ENCODE measurements at regions not wholly inside any gene's neighbourhood (a gene's known extent, or its start where the extent isn't known, plus 50 kb on each side); places are given as distances from the start of the nearest gene placed in this dataset.

GRCh38 chr15:46344115-46344724, 709.4 kb downstream of the SQOR start:
- Histone ChIP-seq H3K4me1 (ENCODE audit: control insufficient read depth, insufficient read depth, low read length) (no peaks in the 10 kb centered on the region), H4K20me1 (ENCODE audit: control insufficient read depth, insufficient read depth) (no peaks in the 10 kb centered on the region), H3K9me3 (replicated peaks; ENCODE audit: control insufficient read depth, insufficient read depth, low read length) (no peaks in the 10 kb centered on the region; the same call in 2 of the 3 replicates), H3K79me2 (ENCODE audit: control insufficient read depth, insufficient read depth, low read length) (no peaks in the 10 kb centered on the region), H2AFZ (ENCODE audit: control insufficient read depth, low read depth, low read length) (no peak overlapping the region), H3K36me3 (ENCODE audit: control insufficient read depth in 2 of 2, insufficient read depth in 2 of 2, low read length in 1 of 2) (no peaks in the 10 kb centered on the region), H3K9ac (ENCODE audit: control insufficient read depth, insufficient read depth, low read length) (no peak overlapping the region), H3K27ac (ENCODE audit: control insufficient read depth, insufficient read depth) (no peak overlapping the region), H3K4me3 (no peak overlapping the region), H3K27me3 (replicated peaks in 1 of 2; ENCODE audit: control insufficient read depth in 2 of 2, insufficient read depth in 2 of 2, low read length in 1 of 2) (no peaks in the 10 kb centered on the region), H3K4me2 (ENCODE audit: control insufficient read depth, insufficient read depth) (no peak overlapping the region)
- TF ChIP-seq IRF5 (IDR thresholded peaks at IDR 0.05; ENCODE audit: borderline replicate concordance) (no peak), NKRF (conservative IDR thresholded peaks at IDR 0.05) (no peak), NBN (IDR thresholded peaks at IDR 0.05) (no peak), RFX5 (IDR thresholded peaks at IDR 0.05; ENCODE audit: low read depth, low read length) (no peak), MYC (IDR thresholded peaks at IDR 0.05; ENCODE audit: insufficient read depth, insufficient read length, insufficient replicate concordance, low read length, severe bottlenecking) (no peak)
- no TSS peak for BruUV-seq (replicated peaks)
- DNase-seq (ENCODE audit: low read depth, low spot score) (no peak), ATAC-seq (no peak), FAIRE-seq (no peak)
- in situ Hi-C loops (cut with MboI) (no loop called here), intact Hi-C loops (cut with micrococcal nuclease; ENCODE audit: unreplicated experiment) (no loop called here)
- POLR2A ChIA-PET, result no interaction called here
- SMC1A ChIA-PET (ENCODE audit: uncharacterized antibody, unreplicated experiment), result no interaction called here
- RAD21 ChIA-PET (ENCODE audit: unreplicated experiment), result no interaction called here
- WGBS (ENCODE audit: insufficient coverage, insufficient replicate concordance, low lambda C conversion rate, missing lambda C conversion rate), result 0% methylated on average over 2 of the region's 2 CpGs
- CTCF ChIA-PET, result no interaction called here

All from GM12878 (cell line).